Iris pigment epithelial cell (primary cell): ENCODE measurements at regions not wholly inside any gene's neighbourhood (a gene's known extent, or its start where the extent isn't known, plus 50 kb on each side); places are given as distances from the start of the nearest gene placed in this dataset.
A peak's percentile ranks its signal among the peaks of the same experiment; 100 is the strongest.

Source experiments
- DNase-seq: peaks from one replicate; pipeline ENCODE4 v3.0.0-alpha.2; 2011; ENCODE audit warnings: low read depth

DNA sequence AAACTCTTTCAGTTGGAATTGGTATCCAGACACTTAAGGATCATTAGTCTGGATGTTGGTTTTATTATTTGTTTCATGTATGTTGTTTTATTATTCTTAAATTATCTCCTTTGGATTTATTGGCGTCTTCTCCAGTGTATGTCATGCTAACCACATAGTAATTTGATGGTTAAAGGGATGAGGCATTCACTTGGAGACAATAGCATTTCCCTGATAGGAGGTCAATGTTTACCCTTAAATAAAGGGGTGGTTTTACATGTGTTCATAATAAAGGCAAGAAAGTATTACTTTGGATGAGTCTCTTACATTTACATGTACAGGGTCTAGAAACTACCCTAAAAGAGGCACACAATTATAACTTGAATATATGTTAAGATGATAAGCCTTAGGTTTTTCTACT is 51.2 kb upstream of the RNF144B start:
- DNase-seq = no peak

DNA sequence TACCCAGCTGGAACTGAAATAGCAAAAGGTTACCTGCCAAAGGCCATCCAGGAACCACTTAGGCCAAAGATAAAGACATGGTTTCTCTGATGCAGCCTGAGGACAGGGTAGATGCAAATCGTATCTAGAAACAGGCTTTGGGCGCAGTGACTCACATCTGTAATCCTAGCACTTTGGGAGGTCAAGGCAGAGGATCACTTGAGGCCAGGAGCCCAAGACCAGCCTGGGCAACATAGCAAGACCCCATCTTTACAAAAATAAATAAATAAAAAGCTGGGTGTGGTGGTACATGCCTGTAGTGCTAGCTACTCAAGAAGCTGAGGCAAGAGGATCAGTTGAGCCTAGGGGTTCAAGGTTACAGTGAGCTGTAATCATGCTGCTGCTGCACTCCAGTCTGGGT is 52.9 kb upstream of the RNF144B start:
- DNase-seq = no peak

DNA sequence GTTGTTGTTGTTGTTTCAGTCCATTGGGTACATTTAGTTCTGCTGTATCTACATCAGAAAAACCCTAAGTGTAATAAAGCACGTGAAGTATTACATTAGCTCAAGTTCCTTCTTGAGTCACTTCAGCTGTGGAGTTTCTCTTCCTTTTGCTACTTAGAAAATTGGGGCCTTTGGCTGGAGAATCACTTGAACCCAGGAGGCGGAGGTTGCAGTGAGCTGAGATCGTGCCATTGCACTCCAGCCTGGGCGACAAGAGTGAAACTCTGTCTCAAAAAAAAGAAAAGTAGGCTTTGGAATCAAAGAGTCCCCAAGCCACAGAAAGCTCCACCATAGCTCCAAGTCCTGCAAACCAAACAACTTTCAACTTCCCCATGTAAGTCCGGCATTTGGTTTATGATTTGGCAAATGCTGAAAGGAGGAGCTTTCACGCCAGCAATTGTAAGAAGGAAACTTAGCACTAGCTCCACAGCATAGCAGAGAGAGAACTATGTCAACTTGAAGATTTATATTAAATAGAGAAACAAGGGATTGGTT is 56.5 kb upstream of the RNF144B start:
- no peak for DNase-seq

- DNase-seq = no peak
Observed at GRCh38 chr6:18329776-18330175, 57.4 kb upstream of the RNF144B start.

DNA sequence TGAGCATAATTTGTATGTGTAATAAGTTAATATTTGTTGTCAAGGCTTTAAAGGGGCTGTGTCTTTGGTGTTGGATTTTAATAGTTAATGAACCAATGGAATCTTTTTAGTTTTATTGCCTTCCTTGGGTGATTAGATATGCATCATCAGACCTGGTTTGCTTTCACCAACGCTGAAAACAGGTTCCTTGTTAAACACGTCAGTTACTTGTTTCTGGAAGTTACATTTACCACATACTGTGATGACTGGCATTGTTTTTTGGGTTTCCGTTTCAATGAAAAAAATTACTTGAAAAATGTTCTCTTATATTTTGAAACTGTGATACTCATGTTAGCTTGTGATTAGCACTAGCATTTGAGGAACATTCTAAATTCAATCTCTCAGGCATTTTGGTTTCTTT is 58.6 kb upstream of the RNF144B start:
- DNase-seq = no peak

DNA sequence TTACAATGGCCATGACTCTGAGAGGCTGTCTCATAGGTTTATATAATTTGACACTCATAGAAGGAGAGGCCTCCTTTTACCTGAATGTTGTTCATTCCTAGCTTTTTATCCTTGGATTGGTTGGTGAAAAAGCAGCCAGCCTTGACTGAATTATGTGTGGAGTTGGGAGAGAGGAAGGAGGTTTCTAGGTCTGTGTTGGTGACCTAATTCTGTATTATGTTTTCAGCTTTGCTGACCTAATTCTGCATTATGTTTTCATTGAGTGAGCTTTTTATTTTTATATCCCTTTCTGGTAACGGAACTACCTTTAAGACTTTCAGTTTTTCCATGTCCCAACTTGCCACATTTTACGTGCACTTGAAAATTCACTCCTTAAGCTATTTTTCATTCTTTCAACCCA is 59.1 kb upstream of the RNF144B start:
- no peak for DNase-seq

- no peak for DNase-seq
Observed at GRCh38 chr6:18327626-18328025, 59.5 kb upstream of the RNF144B start.

GRCh38 chr6:18326980-18327379 is 60.2 kb upstream of the RNF144B start:
- no peak for DNase-seq

DNA sequence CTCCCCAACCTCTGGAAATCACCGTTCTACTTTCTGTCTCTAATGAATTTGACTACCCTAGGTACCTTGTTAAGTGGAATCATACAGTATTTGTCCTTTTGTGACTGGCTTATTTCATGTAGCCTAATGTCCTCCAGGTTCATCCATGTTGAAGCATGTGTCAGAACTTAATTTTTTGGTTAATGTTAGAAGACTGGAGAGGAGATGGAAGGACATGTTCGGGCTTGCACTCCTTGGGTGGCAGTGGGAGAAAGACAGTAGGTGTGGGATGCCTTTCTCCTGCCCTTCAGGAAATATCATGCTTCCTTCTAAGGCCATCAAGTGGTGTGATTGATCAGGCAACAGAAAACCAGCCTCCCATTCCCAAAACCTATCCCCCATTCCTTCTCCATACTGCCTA is 61.1 kb upstream of the RNF144B start:
- no peak for DNase-seq

DNA sequence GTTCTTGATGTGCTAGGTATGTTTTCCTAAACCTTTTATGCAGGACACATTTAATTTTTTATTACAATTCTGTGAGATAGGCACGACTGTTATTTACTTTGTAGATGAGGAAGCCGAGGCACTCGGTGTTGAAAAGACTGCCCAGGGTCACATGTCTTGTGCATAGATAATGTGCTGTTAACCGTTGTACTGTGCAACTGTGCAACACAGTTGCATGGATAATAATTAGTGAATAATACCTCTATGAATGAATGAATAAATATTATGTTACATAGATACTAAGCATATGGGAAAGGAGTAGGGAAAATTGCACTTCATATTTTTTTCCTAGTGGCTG is 60.3 kb upstream of the DEK start:
- DNase-seq = no peak

GRCh38 chr6:18323935-18324705 is 59.8 kb upstream of the DEK start:
- DNase-seq = peak; percentile 53

DNA sequence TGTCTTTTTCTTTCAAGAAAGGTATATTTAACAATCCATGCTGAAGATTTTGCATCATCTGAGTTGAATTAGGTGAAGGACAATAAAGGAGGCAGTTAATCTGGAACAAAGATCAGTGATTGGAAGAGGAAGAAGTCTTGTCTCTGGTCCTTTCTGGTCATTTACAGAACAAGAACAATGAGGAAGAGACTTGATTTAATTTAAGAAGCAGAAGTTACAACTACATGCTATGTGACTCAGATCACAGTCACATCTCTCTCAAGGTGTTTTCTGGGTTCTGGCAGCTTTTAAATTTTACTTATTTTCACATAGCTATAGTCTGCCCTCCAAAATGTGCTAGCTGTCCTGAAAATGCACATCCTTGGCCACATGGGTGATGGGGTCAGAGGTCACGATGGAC is 53.5 kb upstream of the DEK start:
- DNase-seq = no peak

- DNase-seq = no peak
Observed at GRCh38 chr6:18314317-18314997, 50.1 kb upstream of the DEK start.
